Endothelial cell of umbilical vein (primary cell): ENCODE measurements at regions not wholly inside any gene's neighbourhood (a gene's known extent, or its start where the extent isn't known, plus 50 kb on each side); places are given as distances from the start of the nearest gene placed in this dataset.

Source experiments
- BruUV-seq: library from RNA; stranded (reverse); fragments of 400-500 nt; replicated peaks from 2 replicates; lab custom pipeline; 2021; lab: Mats Ljungman, UMichigan
- CTCF ChIA-PET: fragments of 300-600, 350-600 bp; sonication (Branson Sonifier 250); formaldehyde crosslinking; loops from one replicate; lab custom pipeline; 2021; ENCODE audit warnings: antibody characterized with exemption, inconsistent platforms; lab: Charles Lee
- POLR2A ChIA-PET: fragments of 300-600, 350-600 bp; sonication (Branson Sonifier 250); formaldehyde crosslinking; loops from one replicate; lab custom pipeline; 2021; ENCODE audit warnings: antibody characterized with exemption, inconsistent platforms; lab: Charles Lee
- DNase-seq: peaks from one replicate; pipeline ENCODE4 v3.0.0-alpha.2; 2011; ENCODE audit warnings: low read depth, low spot score
- FAIRE-seq: peaks from 2 replicates; lab custom pipeline; 2011; peaks lifted over from hg19 to GRCh38; lab: Jason Lieb, UNC
- H2AFZ ChIP-seq: 2 replicates; pipeline ENCODE4 v1.6.0; 2012; ENCODE audit warnings: low read depth, low read length, control low read depth, inconsistent platforms
- H3K27ac ChIP-seq: 2 replicates; pipeline ENCODE4 v1.5.1; 2011; ENCODE audit warnings: low read depth, mild to moderate bottlenecking, control low read depth, low read length, moderate library complexity; ENCODE audit not compliant: insufficient read depth
- H3K27me3 ChIP-seq, 2 experiments: 2 replicates each; pipeline versions ENCODE4 v1.6.0 to v1.6.1; 2011; ENCODE audit warnings: low read length in 2 of 2, mixed read lengths in 1 of 2; ENCODE audit not compliant: control insufficient read depth in 2 of 2, insufficient read depth in 2 of 2
- H3K36me3 ChIP-seq, 2 experiments: 2 replicates in 1 of 2; 3 replicates in 1 of 2; pipeline ENCODE4 v1.5.1; 2011; ENCODE audit warnings: low read length in 2 of 2, mild to moderate bottlenecking in 1 of 2, moderate library complexity in 1 of 2; ENCODE audit not compliant: control insufficient read depth in 2 of 2, insufficient read depth in 2 of 2; ENCODE audit errors: extremely low read depth in 1 of 2
- H3K4me1 ChIP-seq: 3 replicates; pipeline ENCODE4 v1.5.1; 2011; ENCODE audit warnings: mild to moderate bottlenecking, low read length; ENCODE audit not compliant: control insufficient read depth, insufficient read depth; ENCODE audit errors: extremely low read depth
- H3K4me2 ChIP-seq: 2 replicates; pipeline ENCODE4 v1.6.1; 2011; ENCODE audit warnings: low read length, control low read depth, mixed read lengths; ENCODE audit not compliant: insufficient read depth
- H3K4me3 ChIP-seq, 3 experiments: fragments of 200-600 bp in 1 of 3; sonication (generic), shearing (Covaris generic) in 1 of 3; replicated peaks in 1 of 3; 2 replicates each; pipeline ENCODE4 v1.5.1; 2011 to 2016; ENCODE audit warnings: control low read depth in 3 of 3, low read length in 3 of 3, mild to moderate bottlenecking in 2 of 3, inconsistent platforms in 1 of 3, low read depth in 1 of 3, moderate library complexity in 1 of 3; ENCODE audit not compliant: insufficient read depth in 1 of 3
- H3K79me2 ChIP-seq: 2 replicates; pipeline ENCODE4 v1.6.0; 2012; ENCODE audit warnings: low read length, inconsistent platforms; ENCODE audit not compliant: control insufficient read depth, insufficient read depth
- H3K9ac ChIP-seq: replicated peaks from 2 replicates; pipeline ENCODE3; 2011; ENCODE audit warnings: low read length, control low read depth; ENCODE audit not compliant: insufficient read depth; ENCODE audit errors: extremely low read depth
- H3K9me1 ChIP-seq: replicated peaks from 3 replicates; pipeline ENCODE4 v1.6.0; 2011; ENCODE audit warnings: mild to moderate bottlenecking, low read length; ENCODE audit not compliant: control insufficient read depth, insufficient read depth; ENCODE audit errors: extremely low read depth
- H3K9me3 ChIP-seq: replicated peaks from 2 replicates; pipeline ENCODE4 v1.5.1; 2012; ENCODE audit warnings: low read length, inconsistent platforms; ENCODE audit not compliant: control insufficient read depth, insufficient read depth
- H4K20me1 ChIP-seq: replicated peaks from 2 replicates; pipeline ENCODE3; 2011; ENCODE audit warnings: mild to moderate bottlenecking, low read length; ENCODE audit not compliant: control insufficient read depth, insufficient read depth; ENCODE audit errors: extremely low read depth
- EZH2 ChIP-seq: IDR thresholded peaks from 2 replicates; pipeline ENCODE4 v1.6.1; 2012; ENCODE audit warnings: borderline replicate concordance, low read depth, mild to moderate bottlenecking, moderate library complexity, low read length, inconsistent platforms; ENCODE audit not compliant: severe bottlenecking
- FOS ChIP-seq: IDR thresholded peaks from 2 replicates; pipeline ENCODE4 v1.6.1; 2011; ENCODE audit warnings: mild to moderate bottlenecking, low read length, moderate library complexity, borderline replicate concordance; ENCODE audit not compliant: insufficient read depth
- GATA2 ChIP-seq: IDR thresholded peaks from 2 replicates; pipeline ENCODE4 v1.7.0; 2011; ENCODE audit warnings: low read depth, mild to moderate bottlenecking, moderate library complexity, mixed read lengths, low read length; ENCODE audit not compliant: insufficient read length, insufficient read depth
- JUN ChIP-seq: IDR thresholded peaks from 2 replicates; pipeline ENCODE4 v1.6.1; 2011; ENCODE audit warnings: borderline replicate concordance, low read depth; ENCODE audit not compliant: insufficient read length, insufficient read depth
- MAX ChIP-seq: IDR thresholded peaks from 2 replicates; pipeline ENCODE4 v1.6.1; 2011; ENCODE audit not compliant: insufficient read depth, insufficient read length
- MYC ChIP-seq: IDR thresholded peaks from one replicate; pipeline ENCODE4 v1.6.1; 2011; ENCODE audit warnings: mild to moderate bottlenecking, low read depth, low read length
- POLR2A ChIP-seq: IDR thresholded peaks from 2 replicates; pipeline ENCODE4 v1.6.1; 2012; ENCODE audit warnings: low read depth, mild to moderate bottlenecking, control low read depth, low read length
- POLR2AphosphoS5 ChIP-seq: IDR thresholded peaks from 2 replicates; pipeline ENCODE4 v1.6.1; 2012; ENCODE audit warnings: low read depth, mild to moderate bottlenecking, control low read depth, low read length, moderate library complexity; ENCODE audit not compliant: insufficient read depth
- dilution Hi-C: fragments of 300-500 bp; cut with MboI; formaldehyde crosslinking; loops from one replicate; pipeline ENCODE4 v1.15.0; 2019; ENCODE audit warnings: low sequenced_read_pairs; ENCODE audit not compliant: extremely low pct_ligation_motif_present
- intact Hi-C: fragments of 100-400 bp; cut with micrococcal nuclease; formaldehyde crosslinking; loops from one replicate; pipeline ENCODE4 v1.10.0; 2022
- TF ChIP-seq, protein P1 (sequence below), 2 donors: IDR thresholded peaks; 1 replicate in 1 of 2; 2 replicates in 1 of 2; pipeline ENCODE4 v1.5.1; 2011; ENCODE audit warnings: low read length in 2 of 2, mild to moderate bottlenecking in 2 of 2, moderate library complexity in 2 of 2, control low read depth in 1 of 2, inconsistent platforms in 1 of 2, low read depth in 1 of 2; ENCODE audit not compliant: insufficient read depth in 1 of 2; ENCODE audit errors: extremely low read depth in 1 of 2

DNA sequence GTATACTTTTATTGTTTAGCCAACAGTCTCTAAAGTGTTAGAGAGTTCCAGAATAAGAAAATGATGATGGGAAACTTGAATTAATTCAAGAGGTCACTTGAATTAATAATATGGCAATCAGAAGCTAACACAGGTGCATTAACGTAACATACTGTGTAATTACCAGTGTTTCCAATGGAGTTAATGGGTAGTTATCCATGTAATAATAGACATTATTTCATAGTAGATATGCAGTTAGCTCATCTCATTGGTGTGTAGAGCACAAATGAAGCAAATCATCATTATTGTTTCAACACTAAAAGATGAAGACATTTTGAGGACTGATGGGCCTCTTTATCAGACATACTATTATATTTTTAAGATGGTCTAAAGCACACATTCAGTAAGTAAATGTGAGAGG, 460.3 kb upstream of the HNRNPA3 start:
- CTCF ChIA-PET = no interaction called here
- POLR2A ChIA-PET = no interaction called here
- no peak overlapping the region for H2AFZ ChIP-seq
- H3K79me2 ChIP-seq = no peaks in the 10 kb centered on the region
- no peak overlapping the region for H3K27ac ChIP-seq
- dilution Hi-C loops = no loop called here
- no peak overlapping the region for H3K9ac ChIP-seq
- FAIRE-seq (no peak), DNase-seq (no peak)
- no peaks in the 10 kb centered on the region for H3K9me1 ChIP-seq
- H3K4me2 ChIP-seq = no peak overlapping the region
- H4K20me1 ChIP-seq = no peaks in the 10 kb centered on the region
- no peaks in the 10 kb centered on the region for H3K4me1 ChIP-seq
- no peaks in the 10 kb centered on the region for H3K9me3 ChIP-seq
- H3K36me3 ChIP-seq = no peaks in the 10 kb centered on the region
- no TSS peak for BruUV-seq
- intact Hi-C loops = no loop called here
- TF ChIP-seq EZH2 (no peak), MYC (no peak), POLR2AphosphoS5 (no peak), POLR2A (no peak), JUN (no peak), GATA2 (no peak), MAX (no peak), FOS (no peak)
- TF ChIP-seq, protein P1, sequence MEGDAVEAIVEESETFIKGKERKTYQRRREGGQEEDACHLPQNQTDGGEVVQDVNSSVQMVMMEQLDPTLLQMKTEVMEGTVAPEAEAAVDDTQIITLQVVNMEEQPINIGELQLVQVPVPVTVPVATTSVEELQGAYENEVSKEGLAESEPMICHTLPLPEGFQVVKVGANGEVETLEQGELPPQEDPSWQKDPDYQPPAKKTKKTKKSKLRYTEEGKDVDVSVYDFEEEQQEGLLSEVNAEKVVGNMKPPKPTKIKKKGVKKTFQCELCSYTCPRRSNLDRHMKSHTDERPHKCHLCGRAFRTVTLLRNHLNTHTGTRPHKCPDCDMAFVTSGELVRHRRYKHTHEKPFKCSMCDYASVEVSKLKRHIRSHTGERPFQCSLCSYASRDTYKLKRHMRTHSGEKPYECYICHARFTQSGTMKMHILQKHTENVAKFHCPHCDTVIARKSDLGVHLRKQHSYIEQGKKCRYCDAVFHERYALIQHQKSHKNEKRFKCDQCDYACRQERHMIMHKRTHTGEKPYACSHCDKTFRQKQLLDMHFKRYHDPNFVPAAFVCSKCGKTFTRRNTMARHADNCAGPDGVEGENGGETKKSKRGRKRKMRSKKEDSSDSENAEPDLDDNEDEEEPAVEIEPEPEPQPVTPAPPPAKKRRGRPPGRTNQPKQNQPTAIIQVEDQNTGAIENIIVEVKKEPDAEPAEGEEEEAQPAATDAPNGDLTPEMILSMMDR (IDR thresholded peaks at IDR 0.05; ENCODE audit: extremely low read depth in 1 of 2, insufficient read depth in 1 of 2, low read depth in 1 of 2, low read length in 2 of 2) = no peak
- H3K27me3 ChIP-seq = peaks cover 0 to 2% of the 10 kb centered on the region in 2 experiments
- no peak overlapping the region for H3K4me3 ChIP-seq
